ENCODE measurements at regions not wholly inside any gene's neighbourhood (a gene's known extent, or its start where the extent isn't known, plus 50 kb on each side); places are given as distances from the start of the nearest gene placed in this dataset.
"Not testable (repeated sequence)": the region's sequence is repeated elsewhere in the genome, so short reads cannot be mapped to it uniquely, and the experiment has no call there.

GRCh38 chr19:28453420-28453819, 759.5 kb downstream of the UQCRFS1 start:
- no peak for DNase-seq

- DNase-seq, result no peak
Measured at GRCh38 chr19:28449803-28450202, 763.1 kb downstream of the UQCRFS1 start.

GRCh38 chr19:28446511-28446910, 766.4 kb downstream of the UQCRFS1 start:
- no peak for DNase-seq

- DNase-seq, result no peak
Measured at GRCh38 chr19:28445826-28446225, 767.1 kb downstream of the UQCRFS1 start.

- DNase-seq, result no peak
Measured at GRCh38 chr19:28444362-28444761, 768.6 kb downstream of the UQCRFS1 start.

GRCh38 chr19:28443361-28443760, 769.6 kb downstream of the UQCRFS1 start:
- DNase-seq, result no peak

GRCh38 chr19:28437390-28438346, 775.3 kb downstream of the UQCRFS1 start:
- DNase-seq, result no peak

- no peak for DNase-seq
Measured at GRCh38 chr19:28436320-28436719, 776.6 kb downstream of the UQCRFS1 start.

- DNase-seq, result no peak
Measured at GRCh38 chr19:28435551-28436271, 777.2 kb downstream of the UQCRFS1 start.

- not testable (repeated sequence) for DNase-seq
Measured at GRCh38 chr19:28434794-28435193, 778.2 kb downstream of the UQCRFS1 start.

GRCh38 chr19:28434365-28434764, 778.6 kb downstream of the UQCRFS1 start:
- DNase-seq, result not testable (repeated sequence)

- DNase-seq, result not testable (repeated sequence)
Measured at GRCh38 chr19:28433166-28433565, 779.8 kb downstream of the UQCRFS1 start.

GRCh38 chr19:28430214-28430613, 782.7 kb downstream of the UQCRFS1 start:
- DNase-seq, result no peak

GRCh38 chr19:28429356-28429755, 783.6 kb downstream of the UQCRFS1 start:
- DNase-seq, result no peak

- no peak for DNase-seq
Measured at GRCh38 chr19:28428663-28429348, 784.1 kb downstream of the UQCRFS1 start.

GRCh38 chr19:28427376-28428083, 785.4 kb downstream of the UQCRFS1 start:
- DNase-seq, result no peak

GRCh38 chr19:28426730-28427225, 786.2 kb downstream of the UQCRFS1 start:
- no peak for DNase-seq

GRCh38 chr19:28426110-28426729, 786.7 kb downstream of the UQCRFS1 start:
- no peak for DNase-seq

GRCh38 chr19:28425046-28425931, 787.7 kb downstream of the UQCRFS1 start:
- no peak for DNase-seq

- no peak for DNase-seq
Measured at GRCh38 chr19:28424662-28425045, 788.3 kb downstream of the UQCRFS1 start.

- no peak for DNase-seq
Measured at GRCh38 chr19:28424077-28424476, 788.9 kb downstream of the UQCRFS1 start.
